Activated CD4-positive, CD25-positive, alpha-beta regulatory T cell treated with anti-CD3 and anti-CD28 coated beads, Interleukin-2, amount 50 U/mL, for 72 hours (primary cell): ENCODE measurements at regions not wholly inside any gene's neighbourhood (a gene's known extent, or its start where the extent isn't known, plus 50 kb on each side); places are given as distances from the start of the nearest gene placed in this dataset.

Experiments
- DNase-seq: peaks from one replicate; pipeline ENCODE4 v3.0.0; 2021

- DNase-seq = no peak
These were observed 107.5 kb downstream of the CYSLTR2 start for GRCh38 chr13:48761256-48761655.

- DNase-seq = peak; percentile 73
These were observed 115.5 kb downstream of the CYSLTR2 start for GRCh38 chr13:48769107-48769704.

GRCh38 chr13:48770372-48770771, 116.6 kb downstream of the CYSLTR2 start:
- no peak for DNase-seq

GRCh38 chr13:48772908-48773307, 119.2 kb downstream of the CYSLTR2 start:
- no peak for DNase-seq

- DNase-seq = no peak
These were observed 120.0 kb downstream of the CYSLTR2 start for GRCh38 chr13:48773531-48774275.

GRCh38 chr13:48775285-48775684, 121.6 kb downstream of the CYSLTR2 start:
- no peak for DNase-seq

- no peak for DNase-seq
These were observed 122.1 kb downstream of the CYSLTR2 start for GRCh38 chr13:48775804-48776203.

GRCh38 chr13:48776401-48776800, 122.7 kb downstream of the CYSLTR2 start:
- no peak for DNase-seq

GRCh38 chr13:48778610-48779009, 124.9 kb downstream of the CYSLTR2 start:
- no peak for DNase-seq

- no peak for DNase-seq
These were observed 127.1 kb downstream of the CYSLTR2 start for GRCh38 chr13:48780713-48781341.

GRCh38 chr13:48782429-48782840, 128.7 kb downstream of the CYSLTR2 start:
- no peak for DNase-seq

- no peak for DNase-seq
These were observed 129.5 kb downstream of the CYSLTR2 start for GRCh38 chr13:48783181-48783630.

GRCh38 chr13:48783695-48784230, 130.0 kb downstream of the CYSLTR2 start:
- no peak for DNase-seq

GRCh38 chr13:48784916-48785548, 131.3 kb downstream of the CYSLTR2 start:
- no peak for DNase-seq

GRCh38 chr13:48790199-48790598, 136.5 kb downstream of the CYSLTR2 start:
- DNase-seq = no peak

GRCh38 chr13:48790966-48791365, 137.2 kb downstream of the CYSLTR2 start:
- DNase-seq = no peak

GRCh38 chr13:48797127-48797526, 143.4 kb downstream of the CYSLTR2 start:
- no peak for DNase-seq

- DNase-seq = no peak
These were observed 144.0 kb downstream of the CYSLTR2 start for GRCh38 chr13:48797761-48798160.

GRCh38 chr13:48798180-48798579, 144.5 kb downstream of the CYSLTR2 start:
- no peak for DNase-seq

GRCh38 chr13:48801255-48801654, 147.5 kb downstream of the CYSLTR2 start:
- no peak for DNase-seq

- DNase-seq = no peak
These were observed 151.3 kb downstream of the CYSLTR2 start for GRCh38 chr13:48804821-48805601.

- no peak for DNase-seq
These were observed 152.8 kb downstream of the CYSLTR2 start for GRCh38 chr13:48806522-48806921.

- DNase-seq = no peak
These were observed 155.0 kb downstream of the CYSLTR2 start for GRCh38 chr13:48808683-48809082.
